OCI-LY1 (cell line): ENCODE measurements at regions not wholly inside any gene's neighbourhood (a gene's known extent, or its start where the extent isn't known, plus 50 kb on each side); places are given as distances from the start of the nearest gene placed in this dataset.

Source experiments
- H2AFZ ChIP-seq: fragments of 200-600 bp; sonication (generic), shearing (Covaris generic); 2 replicates; pipeline ENCODE4 v1.6.0; 2014; ENCODE audit warnings: antibody characterized with exemption, mild to moderate bottlenecking, low read length
- H3F3A ChIP-seq: fragments of 200-600 bp; sonication (generic), shearing (Covaris generic); 2 replicates; pipeline ENCODE4 v1.6.0; 2014; ENCODE audit warnings: mild to moderate bottlenecking, antibody characterized with exemption, low read length, moderate library complexity; ENCODE audit not compliant: insufficient read depth
- H3K27ac ChIP-seq: fragments of 200-600 bp; sonication (generic); 2 replicates; pipeline ENCODE4 v1.5.1; 2014; ENCODE audit warnings: low read length, mixed run types, mild to moderate bottlenecking, low read depth; ENCODE audit not compliant: poor library complexity, severe bottlenecking
- H3K27me3 ChIP-seq: fragments of 200-600 bp; sonication (generic); 2 replicates; pipeline ENCODE4 v1.6.0; 2014; ENCODE audit warnings: antibody characterized with exemption, mild to moderate bottlenecking, low read length, moderate library complexity; ENCODE audit not compliant: insufficient read depth
- H3K36me3 ChIP-seq: fragments of 200-600 bp; sonication (generic); 2 replicates; pipeline ENCODE4 v1.6.1; 2014; ENCODE audit warnings: mild to moderate bottlenecking, antibody characterized with exemption, low read length, moderate library complexity, mixed read lengths; ENCODE audit not compliant: insufficient read depth
- H3K4me1 ChIP-seq: fragments of 200-600 bp; sonication (generic); 2 replicates; pipeline ENCODE4 v1.5.1; 2014; ENCODE audit warnings: mild to moderate bottlenecking, low read length, moderate library complexity; ENCODE audit not compliant: insufficient read depth, severe bottlenecking
- H3K4me2 ChIP-seq: fragments of 200-600 bp; sonication (generic), shearing (Covaris generic); 2 replicates; pipeline ENCODE4 v1.6.1; 2014; ENCODE audit warnings: low read length
- H3K4me3 ChIP-seq: fragments of 200-600 bp; sonication (generic); 2 replicates; pipeline ENCODE4 v1.5.1; 2014; ENCODE audit warnings: low read length, low read depth, mild to moderate bottlenecking, mixed read lengths; ENCODE audit not compliant: poor library complexity, severe bottlenecking
- H3K79me2 ChIP-seq: fragments of 200-600 bp; shearing (Covaris generic); 2 replicates; pipeline ENCODE4 v1.6.1; 2016; ENCODE audit warnings: mixed run types, low read length, mixed read lengths; ENCODE audit not compliant: insufficient read depth
- H3K9ac ChIP-seq: fragments of 200-600 bp; sonication (generic), shearing (Covaris generic); 2 replicates; pipeline ENCODE4 v1.6.1; 2014; ENCODE audit warnings: mild to moderate bottlenecking, low read length, mixed read lengths
- H3K9me2 ChIP-seq: fragments of 200-600 bp; sonication (generic), shearing (Covaris generic); 2 replicates; pipeline ENCODE4 v1.6.1; 2014; ENCODE audit warnings: low read depth, mild to moderate bottlenecking, low read length, mixed read lengths
- H3K9me3 ChIP-seq: fragments of 200-600 bp; shearing (Covaris generic); 2 replicates; pipeline ENCODE4 v1.6.1; 2014; ENCODE audit warnings: low read length, mixed read lengths
- H4K20me1 ChIP-seq: fragments of 200-600 bp; sonication (generic), shearing (Covaris generic); 2 replicates; pipeline ENCODE4 v1.6.0; 2016; ENCODE audit warnings: mild to moderate bottlenecking, low read length; ENCODE audit not compliant: insufficient read depth
- EZH2 ChIP-seq: fragments of 200-600 bp; sonication (generic), shearing (Covaris generic); IDR thresholded peaks from 2 replicates; pipeline ENCODE4 v1.8.0; 2017; ENCODE audit warnings: borderline replicate concordance, mixed run types, mild to moderate bottlenecking, antibody characterized with exemption, low read length, moderate library complexity, mixed read lengths
- TF ChIP-seq, protein P1 (sequence below): fragments of 200-600 bp; sonication (generic), shearing (Covaris generic); IDR thresholded peaks from 2 replicates; pipeline ENCODE4 v1.5.1; 2017; ENCODE audit warnings: mild to moderate bottlenecking, antibody characterized with exemption, low read length, moderate library complexity, mixed read lengths

DNA sequence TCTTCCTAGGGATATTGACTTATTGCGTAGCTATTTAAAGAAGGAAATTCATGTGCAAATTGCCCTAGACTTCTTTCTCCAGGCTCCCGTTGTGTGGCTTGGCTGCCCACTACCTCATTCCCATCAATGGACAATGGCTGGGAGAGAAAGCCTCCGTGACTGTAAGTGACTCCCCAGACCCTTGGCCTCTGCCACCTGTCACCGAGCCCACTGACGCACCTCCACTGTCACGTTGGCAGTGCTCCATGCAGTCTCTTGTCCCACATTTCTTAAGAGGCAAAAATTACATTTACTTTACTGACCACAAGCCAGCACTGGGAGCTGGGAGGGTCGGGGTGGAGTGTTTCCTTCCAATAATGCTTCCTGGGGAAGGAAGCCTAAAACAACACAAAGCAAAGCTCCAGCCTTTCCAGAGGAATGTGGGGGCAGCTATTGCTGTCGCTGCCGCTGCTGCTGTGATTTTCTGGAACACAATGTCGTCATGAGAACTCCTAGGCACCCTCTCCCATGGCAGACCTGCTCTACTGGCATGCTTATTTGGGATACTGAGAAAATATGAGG is 89.7 kb upstream of the STEAP1B start:
- H3K4me1 ChIP-seq, result no peaks in the 10 kb centered on the region
- no peaks in the 10 kb centered on the region for H3K9me2 ChIP-seq
- no peaks in the 10 kb centered on the region for H3K9me3 ChIP-seq
- no peak overlapping the region for H3K4me2 ChIP-seq
- no peaks in the 10 kb centered on the region for H3F3A ChIP-seq
- no peaks in the 10 kb centered on the region for H3K79me2 ChIP-seq
- H3K36me3 ChIP-seq, result no peaks in the 10 kb centered on the region
- H4K20me1 ChIP-seq, result no peaks in the 10 kb centered on the region
- no peaks in the 10 kb centered on the region for H3K27me3 ChIP-seq
- H3K4me3 ChIP-seq, result no peak overlapping the region
- H2AFZ ChIP-seq, result no peak overlapping the region
- no peak overlapping the region for H3K9ac ChIP-seq
- TF ChIP-seq EZH2, result no peak
- TF ChIP-seq, protein P1, sequence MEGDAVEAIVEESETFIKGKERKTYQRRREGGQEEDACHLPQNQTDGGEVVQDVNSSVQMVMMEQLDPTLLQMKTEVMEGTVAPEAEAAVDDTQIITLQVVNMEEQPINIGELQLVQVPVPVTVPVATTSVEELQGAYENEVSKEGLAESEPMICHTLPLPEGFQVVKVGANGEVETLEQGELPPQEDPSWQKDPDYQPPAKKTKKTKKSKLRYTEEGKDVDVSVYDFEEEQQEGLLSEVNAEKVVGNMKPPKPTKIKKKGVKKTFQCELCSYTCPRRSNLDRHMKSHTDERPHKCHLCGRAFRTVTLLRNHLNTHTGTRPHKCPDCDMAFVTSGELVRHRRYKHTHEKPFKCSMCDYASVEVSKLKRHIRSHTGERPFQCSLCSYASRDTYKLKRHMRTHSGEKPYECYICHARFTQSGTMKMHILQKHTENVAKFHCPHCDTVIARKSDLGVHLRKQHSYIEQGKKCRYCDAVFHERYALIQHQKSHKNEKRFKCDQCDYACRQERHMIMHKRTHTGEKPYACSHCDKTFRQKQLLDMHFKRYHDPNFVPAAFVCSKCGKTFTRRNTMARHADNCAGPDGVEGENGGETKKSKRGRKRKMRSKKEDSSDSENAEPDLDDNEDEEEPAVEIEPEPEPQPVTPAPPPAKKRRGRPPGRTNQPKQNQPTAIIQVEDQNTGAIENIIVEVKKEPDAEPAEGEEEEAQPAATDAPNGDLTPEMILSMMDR, result no peak
- no peak overlapping the region for H3K27ac ChIP-seq

DNA sequence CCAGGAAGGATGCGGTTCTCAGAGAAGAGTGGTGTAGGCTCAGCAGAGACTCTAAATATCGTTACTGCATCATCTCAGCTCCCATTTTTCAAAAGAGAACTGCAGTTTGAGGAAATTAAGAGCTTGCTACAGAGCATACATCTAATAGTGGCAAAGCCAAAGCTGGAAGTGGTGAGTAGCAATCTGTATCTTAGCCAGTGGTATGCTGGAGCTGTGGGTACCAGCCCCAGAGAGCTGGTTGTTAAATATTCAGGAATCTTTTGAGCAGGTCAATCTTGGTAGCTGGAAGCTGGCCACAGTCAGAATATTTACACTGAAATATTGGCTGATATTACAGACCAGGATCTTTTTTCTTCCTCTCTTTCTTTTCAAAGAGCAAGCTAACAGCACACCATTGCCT is 88.4 kb upstream of the STEAP1B start:
- no peaks in the 10 kb centered on the region for H3K9me3 ChIP-seq
- H3K4me3 ChIP-seq, result no peak overlapping the region
- H3K4me2 ChIP-seq, result no peak overlapping the region
- H3K9me2 ChIP-seq, result no peaks in the 10 kb centered on the region
- H3K79me2 ChIP-seq, result no peaks in the 10 kb centered on the region
- H3K27ac ChIP-seq, result no peak overlapping the region
- no peak overlapping the region for H3K9ac ChIP-seq
- H3K27me3 ChIP-seq, result no peaks in the 10 kb centered on the region
- no peaks in the 10 kb centered on the region for H3F3A ChIP-seq
- no peaks in the 10 kb centered on the region for H3K36me3 ChIP-seq
- H4K20me1 ChIP-seq, result no peaks in the 10 kb centered on the region
- H2AFZ ChIP-seq, result no peak overlapping the region
- no peaks in the 10 kb centered on the region for H3K4me1 ChIP-seq
- TF ChIP-seq, protein P1, result no peak
- no peak for TF ChIP-seq EZH2

DNA sequence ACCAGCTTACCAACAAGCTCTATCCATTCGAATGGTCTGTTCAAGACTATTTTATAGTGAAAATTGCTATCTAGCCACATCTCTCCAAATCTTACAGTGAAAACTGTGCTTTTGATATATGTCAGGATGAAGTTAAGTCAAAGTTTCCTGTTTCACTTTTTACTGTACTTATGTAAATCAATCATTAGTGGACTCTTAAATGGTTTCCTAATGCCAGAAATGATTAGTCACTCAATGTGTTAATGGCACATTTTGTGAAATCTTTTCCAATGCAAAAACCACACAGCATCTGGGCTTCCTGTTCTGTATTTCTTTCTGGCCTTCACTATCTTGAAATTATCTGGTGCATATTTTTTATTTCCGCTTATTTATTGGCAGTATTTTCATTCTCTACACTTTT is 87.3 kb upstream of the STEAP1B start:
- H3K4me2 ChIP-seq, result no peak overlapping the region
- H3K4me3 ChIP-seq, result no peak overlapping the region
- no peaks in the 10 kb centered on the region for H3K27me3 ChIP-seq
- no peak overlapping the region for H2AFZ ChIP-seq
- TF ChIP-seq, protein P1, result no peak
- TF ChIP-seq EZH2, result no peak
- H3K9ac ChIP-seq, result no peak overlapping the region
- no peaks in the 10 kb centered on the region for H3K9me3 ChIP-seq
- no peaks in the 10 kb centered on the region for H3K9me2 ChIP-seq
- H3K27ac ChIP-seq, result no peak overlapping the region
- no peaks in the 10 kb centered on the region for H3F3A ChIP-seq
- H4K20me1 ChIP-seq, result no peaks in the 10 kb centered on the region
- H3K36me3 ChIP-seq, result no peaks in the 10 kb centered on the region
- H3K4me1 ChIP-seq, result no peaks in the 10 kb centered on the region
- H3K79me2 ChIP-seq, result no peaks in the 10 kb centered on the region
